GM23338 (cell line): ENCODE measurements at regions not wholly inside any gene's neighbourhood (a gene's known extent, or its start where the extent isn't known, plus 50 kb on each side); places are given as distances from the start of the nearest gene placed in this dataset.

Source experiments
- ATAC-seq: fragments of 200-7000 bp; cut with Tn5 transposase; 3 replicates; pipeline ENCODE4 v1.9.1; 2020
- DNase-seq: peaks from one replicate; pipeline ENCODE4 v3.0.0-alpha.2; 2015; ENCODE audit warnings: low spot score
- H2AFZ ChIP-seq: fragments of 200-600 bp; sonication (generic); 2 replicates; pipeline ENCODE4 v1.8.0; 2016; ENCODE audit warnings: antibody characterized with exemption, mild to moderate bottlenecking, moderate library complexity
- H3F3A ChIP-seq: fragments of 200-600 bp; sonication (generic); replicated peaks from 2 replicates; pipeline ENCODE4 v1.8.0; 2017; ENCODE audit warnings: antibody characterized with exemption, mixed run types, low read depth
- H3K27ac ChIP-seq: fragments of 200-600 bp; sonication (generic); 2 replicates; pipeline ENCODE4 v1.6.1; 2016; ENCODE audit warnings: low read depth
- H3K27me3 ChIP-seq: fragments of 200-600 bp; sonication (generic); 2 replicates; pipeline ENCODE4 v1.8.0; 2016; ENCODE audit warnings: mild to moderate bottlenecking, mixed run types, moderate library complexity; ENCODE audit not compliant: insufficient read depth
- H3K36me3 ChIP-seq: fragments of 200-600 bp; sonication (generic); 2 replicates; pipeline ENCODE4 v1.8.0; 2016; ENCODE audit warnings: mild to moderate bottlenecking; ENCODE audit not compliant: insufficient read depth
- H3K4me1 ChIP-seq: fragments of 200-600 bp; sonication (generic); 2 replicates; pipeline ENCODE4 v1.8.0; 2016; ENCODE audit warnings: mild to moderate bottlenecking, moderate library complexity; ENCODE audit not compliant: insufficient read depth
- H3K4me2 ChIP-seq: fragments of 200-600 bp; sonication (generic); 2 replicates; pipeline ENCODE4 v1.7.1; 2017; ENCODE audit warnings: mixed run types
- H3K4me3 ChIP-seq: fragments of 200-600 bp; sonication (generic); 2 replicates; pipeline ENCODE4 v1.6.1; 2016; ENCODE audit warnings: mixed run types
- H3K79me2 ChIP-seq: fragments of 200-600 bp; sonication (generic); replicated peaks from 2 replicates; pipeline ENCODE4 v1.8.0; 2017; ENCODE audit warnings: mild to moderate bottlenecking; ENCODE audit not compliant: insufficient read depth
- H3K9me2 ChIP-seq: fragments of 200-600 bp; sonication (generic); 2 replicates; pipeline ENCODE4 v1.8.0; 2017; ENCODE audit not compliant: insufficient read depth
- H4K20me1 ChIP-seq: fragments of 200-600 bp; sonication (generic); replicated peaks from 2 replicates; pipeline ENCODE4 v1.8.0; 2017; ENCODE audit warnings: mild to moderate bottlenecking; ENCODE audit not compliant: insufficient read depth
- H3K27ac Mint-ChIP-seq: 2 replicates; pipeline ENCODE4 v1.8.0; 2020; ENCODE audit warnings: inconsistent platforms, mild to moderate bottlenecking, moderate library complexity, mixed read lengths
- H3K27me3 Mint-ChIP-seq: 3 replicates; pipeline ENCODE4 v1.8.0; 2022; ENCODE audit warnings: low read depth, mild to moderate bottlenecking, moderate library complexity, mixed read lengths, inconsistent platforms; ENCODE audit not compliant: insufficient read depth, poor library complexity
- H3K36me3 Mint-ChIP-seq: 3 replicates; pipeline ENCODE4 v1.8.0; 2021; ENCODE audit warnings: low read depth, mild to moderate bottlenecking, inconsistent platforms, moderate library complexity, mixed read lengths
- H3K4me1 Mint-ChIP-seq: 3 replicates; pipeline ENCODE4 v1.8.0; 2020; ENCODE audit warnings: mild to moderate bottlenecking, inconsistent platforms, mixed read lengths
- H3K4me3 Mint-ChIP-seq: 3 replicates; pipeline ENCODE4 v1.8.0; 2021; ENCODE audit warnings: moderate library complexity, mild to moderate bottlenecking, inconsistent platforms, mixed read lengths
- H3K9me3 Mint-ChIP-seq: 3 replicates; pipeline ENCODE4 v1.8.0; 2020; ENCODE audit warnings: moderate library complexity, mild to moderate bottlenecking, inconsistent platforms, mixed read lengths
- CREB1 ChIP-seq: fragments of 250-450 bp; sonication (Bioruptor Pico); IDR thresholded peaks from 2 replicates; pipeline ENCODE4 v1.5.0; 2020; ENCODE audit warnings: low read depth, mild to moderate bottlenecking, moderate library complexity
- EZH2 ChIP-seq: fragments of 200-600 bp; sonication (generic); IDR thresholded peaks from one replicate; pipeline ENCODE4 v1.8.0; 2017; ENCODE audit warnings: antibody characterized with exemption, mild to moderate bottlenecking, low read depth; ENCODE audit not compliant: unreplicated experiment
- EZH2phosphoT487 ChIP-seq: fragments of 200-600 bp; sonication (generic); IDR thresholded peaks from one replicate; pipeline ENCODE4 v1.8.1; 2018; ENCODE audit warnings: antibody characterized with exemption; ENCODE audit not compliant: unreplicated experiment
- JUNB ChIP-seq: IDR thresholded peaks from one replicate; pipeline ENCODE4 v1.6.1; 2016; ENCODE audit warnings: antibody characterized with exemption; ENCODE audit not compliant: unreplicated experiment
- NANOG ChIP-seq: IDR thresholded peaks from 2 replicates; pipeline ENCODE4 v1.6.1; 2016; ENCODE audit warnings: antibody characterized with exemption, borderline replicate concordance
- POLR2AphosphoS5 ChIP-seq: IDR thresholded peaks from 2 replicates; pipeline ENCODE4 v1.6.1; 2016; ENCODE audit warnings: antibody characterized with exemption, low read depth
- STAT1 ChIP-seq: IDR thresholded peaks from one replicate; pipeline ENCODE4 v1.6.1; 2016; ENCODE audit warnings: antibody characterized with exemption; ENCODE audit not compliant: unreplicated experiment
- ZNF114 ChIP-seq: fragments of 250-450 bp; sonication (Bioruptor Pico); IDR thresholded peaks from 2 replicates; pipeline ENCODE4 v1.5.0; 2020; ENCODE audit warnings: mild to moderate bottlenecking, moderate library complexity
- ZNF331 ChIP-seq: fragments of 250-450 bp; sonication (Bioruptor Pico); IDR thresholded peaks from 2 replicates; pipeline ENCODE4 v1.5.0; 2020; ENCODE audit warnings: low read depth, mild to moderate bottlenecking, moderate library complexity
- TF ChIP-seq, protein P1 (sequence below): IDR thresholded peaks from one replicate; pipeline ENCODE4 v1.6.1; 2018; ENCODE audit warnings: antibody characterized with exemption; ENCODE audit not compliant: unreplicated experiment
- TF ChIP-seq, protein P2 (sequence below): IDR thresholded peaks from 2 replicates; pipeline ENCODE4 v1.6.1; 2016; ENCODE audit warnings: antibody characterized with exemption
- TF ChIP-seq, protein P3 (sequence below): fragments of 250-450 bp; sonication (Bioruptor Pico); IDR thresholded peaks from 2 replicates; pipeline ENCODE4 v1.5.0; 2020; ENCODE audit warnings: mild to moderate bottlenecking, moderate library complexity
- TF ChIP-seq, protein P4 (sequence below), 2 experiments: fragments of 200-600 bp in 1 of 2; sonication (generic) in 1 of 2; conservative IDR thresholded peaks; 2 replicates each; pipeline versions ENCODE4 v1.5.1 to v1.6.1; 2016 to 2017; ENCODE audit warnings: antibody characterized with exemption in 2 of 2, low read depth in 2 of 2, mild to moderate bottlenecking in 2 of 2, moderate library complexity in 1 of 2

DNA sequence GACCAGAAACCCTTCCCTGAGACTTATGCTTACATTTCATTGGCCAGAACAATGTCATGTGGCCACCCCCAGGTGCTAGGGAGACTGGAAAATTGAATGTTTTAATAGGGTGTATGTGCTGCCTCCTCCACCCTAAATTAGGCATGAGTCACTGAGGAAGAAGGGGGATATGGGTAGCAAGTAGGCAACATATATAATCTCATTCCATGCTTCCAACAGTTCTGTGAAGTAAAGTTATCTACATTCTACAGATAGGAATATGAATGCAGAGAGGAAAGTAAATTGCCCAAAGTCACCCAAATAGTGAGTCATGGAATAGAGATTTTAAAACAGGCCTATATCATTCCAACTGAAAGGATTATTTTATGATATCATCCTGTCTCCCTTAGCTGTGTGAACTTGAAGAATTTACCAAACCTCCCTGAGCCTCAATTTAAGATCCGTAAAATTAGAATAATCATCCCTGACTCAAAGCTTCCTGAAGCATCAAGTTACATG, 168.6 kb upstream of the FGGY start:
- DNase-seq (no peak), ATAC-seq (no peak)
- H3K27ac Mint-ChIP-seq, result no peak overlapping the region

More for the DNA sequence above, 168.6 kb upstream of the FGGY start:
- peaks cover 8% of the 10 kb centered on the region; the same call in 1 of the 2 replicates for H3K4me1 ChIP-seq
- H3K4me2 ChIP-seq, result no peak overlapping the region
- peaks cover 2% of the 10 kb centered on the region for H3K27me3 Mint-ChIP-seq
- 0 out of 2 replicates have a peak, but pooled peaks cover 3% of the 10 kb centered on the region for H3K36me3 ChIP-seq
- H3K27me3 ChIP-seq, result no peaks in the 10 kb centered on the region
- H3K4me1 Mint-ChIP-seq, result peaks cover 25% of the 10 kb centered on the region; the same call in 2 of the 3 replicates
- H3K9me3 Mint-ChIP-seq, result peaks cover 4% of the 10 kb centered on the region; the same call in 2 of the 3 replicates
- peaks cover 7% of the 10 kb centered on the region; the same call in 2 of the 3 replicates for H3K36me3 Mint-ChIP-seq
- H3K79me2 ChIP-seq, result no peaks in the 10 kb centered on the region
- H3K4me3 Mint-ChIP-seq, result no peak overlapping the region
- H2AFZ ChIP-seq, result no peak overlapping the region
- H3K27ac ChIP-seq, result no peak overlapping the region
- H3K4me3 ChIP-seq, result no peak overlapping the region
- TF ChIP-seq, protein P1, sequence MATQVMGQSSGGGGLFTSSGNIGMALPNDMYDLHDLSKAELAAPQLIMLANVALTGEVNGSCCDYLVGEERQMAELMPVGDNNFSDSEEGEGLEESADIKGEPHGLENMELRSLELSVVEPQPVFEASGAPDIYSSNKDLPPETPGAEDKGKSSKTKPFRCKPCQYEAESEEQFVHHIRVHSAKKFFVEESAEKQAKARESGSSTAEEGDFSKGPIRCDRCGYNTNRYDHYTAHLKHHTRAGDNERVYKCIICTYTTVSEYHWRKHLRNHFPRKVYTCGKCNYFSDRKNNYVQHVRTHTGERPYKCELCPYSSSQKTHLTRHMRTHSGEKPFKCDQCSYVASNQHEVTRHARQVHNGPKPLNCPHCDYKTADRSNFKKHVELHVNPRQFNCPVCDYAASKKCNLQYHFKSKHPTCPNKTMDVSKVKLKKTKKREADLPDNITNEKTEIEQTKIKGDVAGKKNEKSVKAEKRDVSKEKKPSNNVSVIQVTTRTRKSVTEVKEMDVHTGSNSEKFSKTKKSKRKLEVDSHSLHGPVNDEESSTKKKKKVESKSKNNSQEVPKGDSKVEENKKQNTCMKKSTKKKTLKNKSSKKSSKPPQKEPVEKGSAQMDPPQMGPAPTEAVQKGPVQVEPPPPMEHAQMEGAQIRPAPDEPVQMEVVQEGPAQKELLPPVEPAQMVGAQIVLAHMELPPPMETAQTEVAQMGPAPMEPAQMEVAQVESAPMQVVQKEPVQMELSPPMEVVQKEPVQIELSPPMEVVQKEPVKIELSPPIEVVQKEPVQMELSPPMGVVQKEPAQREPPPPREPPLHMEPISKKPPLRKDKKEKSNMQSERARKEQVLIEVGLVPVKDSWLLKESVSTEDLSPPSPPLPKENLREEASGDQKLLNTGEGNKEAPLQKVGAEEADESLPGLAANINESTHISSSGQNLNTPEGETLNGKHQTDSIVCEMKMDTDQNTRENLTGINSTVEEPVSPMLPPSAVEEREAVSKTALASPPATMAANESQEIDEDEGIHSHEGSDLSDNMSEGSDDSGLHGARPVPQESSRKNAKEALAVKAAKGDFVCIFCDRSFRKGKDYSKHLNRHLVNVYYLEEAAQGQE, result no peak
- TF ChIP-seq CREB1 (CRISPR knock-in tag) (no peak), EZH2phosphoT487 (no peak), EZH2 (no peak), NANOG (no peak), ZNF331 (CRISPR knock-in tag) (no peak), JUNB (no peak), ZNF114 (CRISPR knock-in tag) (no peak), STAT1 (no peak), POLR2AphosphoS5 (no peak)
- TF ChIP-seq, protein P2, sequence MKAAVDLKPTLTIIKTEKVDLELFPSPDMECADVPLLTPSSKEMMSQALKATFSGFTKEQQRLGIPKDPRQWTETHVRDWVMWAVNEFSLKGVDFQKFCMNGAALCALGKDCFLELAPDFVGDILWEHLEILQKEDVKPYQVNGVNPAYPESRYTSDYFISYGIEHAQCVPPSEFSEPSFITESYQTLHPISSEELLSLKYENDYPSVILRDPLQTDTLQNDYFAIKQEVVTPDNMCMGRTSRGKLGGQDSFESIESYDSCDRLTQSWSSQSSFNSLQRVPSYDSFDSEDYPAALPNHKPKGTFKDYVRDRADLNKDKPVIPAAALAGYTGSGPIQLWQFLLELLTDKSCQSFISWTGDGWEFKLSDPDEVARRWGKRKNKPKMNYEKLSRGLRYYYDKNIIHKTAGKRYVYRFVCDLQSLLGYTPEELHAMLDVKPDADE, result no peak
- TF ChIP-seq, protein P3, sequence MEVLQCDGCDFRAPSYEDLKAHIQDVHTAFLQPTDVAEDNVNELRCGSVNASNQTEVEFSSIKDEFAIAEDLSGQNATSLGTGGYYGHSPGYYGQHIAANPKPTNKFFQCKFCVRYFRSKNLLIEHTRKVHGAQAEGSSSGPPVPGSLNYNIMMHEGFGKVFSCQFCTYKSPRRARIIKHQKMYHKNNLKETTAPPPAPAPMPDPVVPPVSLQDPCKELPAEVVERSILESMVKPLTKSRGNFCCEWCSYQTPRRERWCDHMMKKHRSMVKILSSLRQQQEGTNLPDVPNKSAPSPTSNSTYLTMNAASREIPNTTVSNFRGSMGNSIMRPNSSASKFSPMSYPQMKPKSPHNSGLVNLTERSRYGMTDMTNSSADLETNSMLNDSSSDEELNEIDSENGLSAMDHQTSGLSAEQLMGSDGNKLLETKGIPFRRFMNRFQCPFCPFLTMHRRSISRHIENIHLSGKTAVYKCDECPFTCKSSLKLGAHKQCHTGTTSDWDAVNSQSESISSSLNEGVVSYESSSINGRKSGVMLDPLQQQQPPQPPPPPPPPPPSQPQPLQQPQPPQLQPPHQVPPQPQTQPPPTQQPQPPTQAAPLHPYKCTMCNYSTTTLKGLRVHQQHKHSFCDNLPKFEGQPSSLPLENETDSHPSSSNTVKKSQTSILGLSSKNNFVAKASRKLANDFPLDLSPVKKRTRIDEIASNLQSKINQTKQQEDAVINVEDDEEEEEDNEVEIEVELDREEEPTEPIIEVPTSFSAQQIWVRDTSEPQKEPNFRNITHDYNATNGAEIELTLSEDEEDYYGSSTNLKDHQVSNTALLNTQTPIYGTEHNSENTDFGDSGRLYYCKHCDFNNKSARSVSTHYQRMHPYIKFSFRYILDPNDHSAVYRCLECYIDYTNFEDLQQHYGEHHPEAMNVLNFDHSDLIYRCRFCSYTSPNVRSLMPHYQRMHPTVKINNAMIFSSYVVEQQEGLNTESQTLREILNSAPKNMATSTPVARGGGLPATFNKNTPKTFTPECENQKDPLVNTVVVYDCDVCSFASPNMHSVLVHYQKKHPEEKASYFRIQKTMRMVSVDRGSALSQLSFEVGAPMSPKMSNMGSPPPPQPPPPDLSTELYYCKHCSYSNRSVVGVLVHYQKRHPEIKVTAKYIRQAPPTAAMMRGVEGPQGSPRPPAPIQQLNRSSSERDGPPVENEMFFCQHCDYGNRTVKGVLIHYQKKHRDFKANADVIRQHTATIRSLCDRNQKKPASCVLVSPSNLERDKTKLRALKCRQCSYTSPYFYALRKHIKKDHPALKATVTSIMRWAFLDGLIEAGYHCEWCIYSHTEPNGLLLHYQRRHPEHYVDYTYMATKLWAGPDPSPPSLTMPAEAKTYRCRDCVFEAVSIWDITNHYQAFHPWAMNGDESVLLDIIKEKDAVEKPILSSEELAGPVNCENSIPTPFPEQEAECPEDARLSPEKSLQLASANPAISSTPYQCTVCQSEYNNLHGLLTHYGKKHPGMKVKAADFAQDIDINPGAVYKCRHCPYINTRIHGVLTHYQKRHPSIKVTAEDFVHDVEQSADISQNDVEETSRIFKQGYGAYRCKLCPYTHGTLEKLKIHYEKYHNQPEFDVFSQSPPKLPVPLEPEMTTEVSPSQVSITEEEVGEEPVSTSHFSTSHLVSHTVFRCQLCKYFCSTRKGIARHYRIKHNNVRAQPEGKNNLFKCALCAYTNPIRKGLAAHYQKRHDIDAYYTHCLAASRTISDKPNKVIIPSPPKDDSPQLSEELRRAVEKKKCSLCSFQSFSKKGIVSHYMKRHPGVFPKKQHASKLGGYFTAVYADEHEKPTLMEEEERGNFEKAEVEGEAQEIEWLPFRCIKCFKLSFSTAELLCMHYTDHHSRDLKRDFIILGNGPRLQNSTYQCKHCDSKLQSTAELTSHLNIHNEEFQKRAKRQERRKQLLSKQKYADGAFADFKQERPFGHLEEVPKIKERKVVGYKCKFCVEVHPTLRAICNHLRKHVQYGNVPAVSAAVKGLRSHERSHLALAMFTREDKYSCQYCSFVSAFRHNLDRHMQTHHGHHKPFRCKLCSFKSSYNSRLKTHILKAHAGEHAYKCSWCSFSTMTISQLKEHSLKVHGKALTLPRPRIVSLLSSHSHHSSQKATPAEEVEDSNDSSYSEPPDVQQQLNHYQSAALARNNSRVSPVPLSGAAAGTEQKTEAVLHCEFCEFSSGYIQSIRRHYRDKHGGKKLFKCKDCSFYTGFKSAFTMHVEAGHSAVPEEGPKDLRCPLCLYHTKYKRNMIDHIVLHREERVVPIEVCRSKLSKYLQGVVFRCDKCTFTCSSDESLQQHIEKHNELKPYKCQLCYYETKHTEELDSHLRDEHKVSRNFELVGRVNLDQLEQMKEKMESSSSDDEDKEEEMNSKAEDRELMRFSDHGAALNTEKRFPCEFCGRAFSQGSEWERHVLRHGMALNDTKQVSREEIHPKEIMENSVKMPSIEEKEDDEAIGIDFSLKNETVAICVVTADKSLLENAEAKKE, result no peak
- TF ChIP-seq, protein P4, sequence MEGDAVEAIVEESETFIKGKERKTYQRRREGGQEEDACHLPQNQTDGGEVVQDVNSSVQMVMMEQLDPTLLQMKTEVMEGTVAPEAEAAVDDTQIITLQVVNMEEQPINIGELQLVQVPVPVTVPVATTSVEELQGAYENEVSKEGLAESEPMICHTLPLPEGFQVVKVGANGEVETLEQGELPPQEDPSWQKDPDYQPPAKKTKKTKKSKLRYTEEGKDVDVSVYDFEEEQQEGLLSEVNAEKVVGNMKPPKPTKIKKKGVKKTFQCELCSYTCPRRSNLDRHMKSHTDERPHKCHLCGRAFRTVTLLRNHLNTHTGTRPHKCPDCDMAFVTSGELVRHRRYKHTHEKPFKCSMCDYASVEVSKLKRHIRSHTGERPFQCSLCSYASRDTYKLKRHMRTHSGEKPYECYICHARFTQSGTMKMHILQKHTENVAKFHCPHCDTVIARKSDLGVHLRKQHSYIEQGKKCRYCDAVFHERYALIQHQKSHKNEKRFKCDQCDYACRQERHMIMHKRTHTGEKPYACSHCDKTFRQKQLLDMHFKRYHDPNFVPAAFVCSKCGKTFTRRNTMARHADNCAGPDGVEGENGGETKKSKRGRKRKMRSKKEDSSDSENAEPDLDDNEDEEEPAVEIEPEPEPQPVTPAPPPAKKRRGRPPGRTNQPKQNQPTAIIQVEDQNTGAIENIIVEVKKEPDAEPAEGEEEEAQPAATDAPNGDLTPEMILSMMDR (conservative IDR thresholded peaks at IDR 0.05; ENCODE audit: low read depth in 2 of 2), result no peak
- 0 out of 2 replicates have a peak, but pooled peaks cover 6% of the 10 kb centered on the region for H3K9me2 ChIP-seq
- no peaks in the 10 kb centered on the region for H4K20me1 ChIP-seq
- H3F3A ChIP-seq, result no peaks in the 10 kb centered on the region
